Suprapubic skin (tissue), 4 donors: ENCODE measurements at regions not wholly inside any gene's neighbourhood (a gene's known extent, or its start where the extent isn't known, plus 50 kb on each side); places are given as distances from the start of the nearest gene placed in this dataset.

Experiments used
- CTCF ChIP-seq, 2 donors: fragments of 200-600 bp in 1 of 2; fragments of 450-650 bp in 1 of 2; sonication (generic) in 1 of 2; IDR thresholded peaks; one replicate each; pipeline ENCODE4 v1.5.1; 2016 to 2019; ENCODE audit warnings: antibody characterized with exemption in 2 of 2, mild to moderate bottlenecking in 1 of 2, moderate library complexity in 1 of 2
- EP300 ChIP-seq: sonication (generic); formaldehyde crosslinking; IDR thresholded peaks from one replicate; pipeline ENCODE4 v1.6.1; 2017; ENCODE audit warnings: antibody characterized with exemption
- POLR2A ChIP-seq, 2 donors: fragments of 450-650 bp; IDR thresholded peaks; one replicate each; pipeline ENCODE4 v1.6.1; 2017; ENCODE audit warnings: antibody characterized with exemption in 2 of 2, mild to moderate bottlenecking in 2 of 2, moderate library complexity in 2 of 2
- POLR2AphosphoS5 ChIP-seq, 3 donors: sonication (generic); formaldehyde crosslinking; IDR thresholded peaks; one replicate each; pipeline ENCODE4 v1.6.1; 2017; ENCODE audit warnings: antibody characterized with exemption in 3 of 3

GRCh38 chr6:2353412-2354137 lies 108.2 kb upstream of the GMDS start:
- TF ChIP-seq CTCF (IDR thresholded peaks at IDR 0.05) (peak; percentile 65 to 70), EP300 (no peak), POLR2AphosphoS5 (IDR thresholded peaks at IDR 0.05) (no peak), POLR2A (IDR thresholded peaks at IDR 0.05) (no peak)
